ENCODE measurements at regions not wholly inside any gene's neighbourhood (a gene's known extent, or its start where the extent isn't known, plus 50 kb on each side); places are given as distances from the start of the nearest gene placed in this dataset.

DNA sequence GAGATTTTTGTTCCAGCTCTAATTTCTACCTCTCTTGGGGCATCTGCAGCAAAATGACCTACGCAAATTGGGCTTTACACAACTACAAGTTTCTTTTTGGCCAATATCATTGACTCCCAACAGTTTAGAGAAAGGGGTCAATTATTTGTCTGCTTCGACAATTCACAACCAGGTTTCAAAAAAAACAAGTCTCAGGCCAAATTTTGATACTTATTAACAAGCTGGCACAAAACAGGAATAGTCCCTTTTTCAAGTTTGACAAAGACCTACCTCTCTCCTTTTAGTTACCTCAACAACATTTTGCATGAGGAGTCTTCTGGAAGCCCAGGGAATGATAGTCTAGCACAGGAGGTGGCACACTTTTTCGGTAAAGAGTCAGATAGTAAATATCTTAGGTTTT lies 97.9 kb upstream of the TSHZ2 start:
- no peak for DNase-seq (ENCODE audit: low spot score)
- H3K79me2 ChIP-seq (ENCODE audit: insufficient read depth, low read depth, low read length) = no peaks in the 10 kb centered on the region
- no TSS peak for BruUV-seq (replicated peaks)
- H4K20me1 ChIP-seq (ENCODE audit: insufficient read depth, low read length) = no peaks in the 10 kb centered on the region
- H3K4me2 ChIP-seq (ENCODE audit: low read length) = no peak overlapping the region
- H2AFZ ChIP-seq (ENCODE audit: low read length) = no peak overlapping the region
- H3K4me3 ChIP-seq (ENCODE audit: low read depth, low read length, poor library complexity, severe bottlenecking) = no peak overlapping the region
- CTCF ChIA-PET (ENCODE audit: unreplicated experiment) = no interaction called here
- POLR2A ChIA-PET = interaction anchor here (0.6 to 1.2 kb wide), 3 partner anchors 19 to 52 kb away, joined by 3 read pairs; no protein-coding TSS in a partner anchor
- intact Hi-C loops (cut with micrococcal nuclease; ENCODE audit: unreplicated experiment) = loop anchor here (10.0 kb wide), 1 partner anchor 61 kb away; no protein-coding TSS in a partner anchor
- no peak overlapping the region for H3K27ac ChIP-seq (ENCODE audit: low read depth, low read length, poor library complexity, severe bottlenecking)
- no peaks in the 10 kb centered on the region for H3K4me1 ChIP-seq (ENCODE audit: insufficient read depth, low read length, poor library complexity, severe bottlenecking)
- TF ChIP-seq EZH2phosphoT487 (IDR thresholded peaks at IDR 0.05; ENCODE audit: borderline replicate concordance, low read depth, low read length) = no peak
- TF ChIP-seq, protein P1, sequence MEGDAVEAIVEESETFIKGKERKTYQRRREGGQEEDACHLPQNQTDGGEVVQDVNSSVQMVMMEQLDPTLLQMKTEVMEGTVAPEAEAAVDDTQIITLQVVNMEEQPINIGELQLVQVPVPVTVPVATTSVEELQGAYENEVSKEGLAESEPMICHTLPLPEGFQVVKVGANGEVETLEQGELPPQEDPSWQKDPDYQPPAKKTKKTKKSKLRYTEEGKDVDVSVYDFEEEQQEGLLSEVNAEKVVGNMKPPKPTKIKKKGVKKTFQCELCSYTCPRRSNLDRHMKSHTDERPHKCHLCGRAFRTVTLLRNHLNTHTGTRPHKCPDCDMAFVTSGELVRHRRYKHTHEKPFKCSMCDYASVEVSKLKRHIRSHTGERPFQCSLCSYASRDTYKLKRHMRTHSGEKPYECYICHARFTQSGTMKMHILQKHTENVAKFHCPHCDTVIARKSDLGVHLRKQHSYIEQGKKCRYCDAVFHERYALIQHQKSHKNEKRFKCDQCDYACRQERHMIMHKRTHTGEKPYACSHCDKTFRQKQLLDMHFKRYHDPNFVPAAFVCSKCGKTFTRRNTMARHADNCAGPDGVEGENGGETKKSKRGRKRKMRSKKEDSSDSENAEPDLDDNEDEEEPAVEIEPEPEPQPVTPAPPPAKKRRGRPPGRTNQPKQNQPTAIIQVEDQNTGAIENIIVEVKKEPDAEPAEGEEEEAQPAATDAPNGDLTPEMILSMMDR (conservative IDR thresholded peaks at IDR 0.05; ENCODE audit: low read length) = no peak
- H3K9me2 ChIP-seq (ENCODE audit: insufficient read depth, low read length) = no peaks in the 10 kb centered on the region
- no peaks in the 10 kb centered on the region for H3K36me3 ChIP-seq (ENCODE audit: insufficient read depth, low read length)
- no peaks in the 10 kb centered on the region for H3K9me3 ChIP-seq (ENCODE audit: low read length)

DNA sequence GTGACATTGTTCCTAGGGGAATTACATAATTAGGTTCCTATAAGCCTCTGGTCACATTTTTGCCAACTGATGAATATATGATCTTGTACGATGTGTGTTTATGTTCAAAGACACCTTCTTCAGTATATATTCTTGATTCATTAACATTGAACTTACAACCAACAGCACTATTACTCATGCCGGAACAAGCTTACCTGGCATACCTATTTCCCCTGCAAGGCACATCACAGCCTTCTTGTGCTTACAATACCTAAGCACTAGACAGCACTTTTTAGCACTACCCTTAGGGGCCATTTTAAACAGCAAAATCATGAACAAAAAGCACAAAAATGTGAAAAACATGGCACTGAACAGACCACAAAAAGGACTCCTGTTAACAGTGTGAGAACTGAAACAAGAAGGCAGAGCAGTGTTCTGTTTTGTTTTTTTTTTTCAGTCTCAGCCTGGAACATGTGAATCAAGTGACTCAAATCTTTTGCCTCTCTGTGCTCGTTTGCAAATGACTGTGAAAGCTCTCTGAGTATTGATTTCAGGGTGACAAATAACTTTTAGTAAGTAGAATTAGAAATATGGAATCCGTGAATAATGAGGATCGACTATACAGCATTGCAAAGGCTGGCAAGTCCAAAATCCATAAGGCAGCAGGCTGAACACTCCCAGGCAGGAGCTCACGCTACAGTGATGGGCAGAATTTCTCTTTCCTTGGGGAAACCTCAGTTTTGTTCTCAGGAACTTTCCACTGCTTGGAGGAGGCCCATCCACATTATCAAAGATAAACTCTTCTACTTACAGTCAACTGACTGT lies 102.3 kb upstream of the TSHZ2 start:
- Histone ChIP-seq H3K36me3 (ENCODE audit: insufficient read depth, low read length) (no peaks in the 10 kb centered on the region), H3K9me3 (ENCODE audit: low read length) (no peaks in the 10 kb centered on the region), H3K27ac (ENCODE audit: low read depth, low read length, poor library complexity, severe bottlenecking) (no peak overlapping the region), H3K4me3 (ENCODE audit: low read depth, low read length, poor library complexity, severe bottlenecking) (no peak overlapping the region), H4K20me1 (ENCODE audit: insufficient read depth, low read length) (no peaks in the 10 kb centered on the region), H3K9me2 (ENCODE audit: insufficient read depth, low read length) (no peaks in the 10 kb centered on the region), H2AFZ (ENCODE audit: low read length) (no peak overlapping the region), H3K4me2 (ENCODE audit: low read length) (no peak overlapping the region), H3K4me1 (ENCODE audit: insufficient read depth, low read length, poor library complexity, severe bottlenecking) (no peaks in the 10 kb centered on the region), H3K79me2 (ENCODE audit: insufficient read depth, low read depth, low read length) (no peaks in the 10 kb centered on the region)
- POLR2A ChIA-PET = interaction anchor here (0.5 kb wide), 1 partner anchor 22 kb away, joined by 4 read pairs; no protein-coding TSS in a partner anchor
- TF ChIP-seq, protein P1 (conservative IDR thresholded peaks at IDR 0.05; ENCODE audit: low read length) = no peak
- no peak for TF ChIP-seq EZH2phosphoT487 (IDR thresholded peaks at IDR 0.05; ENCODE audit: borderline replicate concordance, low read depth, low read length)
- CTCF ChIA-PET (ENCODE audit: unreplicated experiment) = no interaction called here
- no TSS peak for BruUV-seq (replicated peaks)
- intact Hi-C loops (cut with micrococcal nuclease; ENCODE audit: unreplicated experiment) = loop anchor here (10.0 kb wide), 1 partner anchor 65 kb away; no protein-coding TSS in a partner anchor
- no peak for DNase-seq (ENCODE audit: low spot score)

DNA sequence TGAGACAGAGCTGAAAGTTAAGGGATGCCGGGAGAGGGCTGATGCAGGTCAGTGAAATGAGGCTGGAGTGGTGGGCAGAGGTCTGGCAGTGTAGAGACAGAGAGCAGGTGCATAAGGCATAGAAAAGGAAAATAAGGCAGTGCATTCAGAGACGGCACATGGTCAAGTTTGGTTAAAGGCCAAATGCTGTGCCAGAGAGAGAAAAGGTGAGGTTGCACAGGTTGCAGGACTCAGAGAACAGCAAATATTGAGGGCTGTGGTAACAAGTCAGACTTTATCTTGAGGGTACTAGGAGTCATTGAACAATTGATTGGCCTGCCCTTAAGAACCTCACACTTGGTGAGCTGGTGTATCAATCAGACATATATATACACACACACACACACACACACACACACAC lies 102.9 kb upstream of the TSHZ2 start:
- H4K20me1 ChIP-seq (ENCODE audit: insufficient read depth, low read length) = no peaks in the 10 kb centered on the region
- no TSS peak for BruUV-seq (replicated peaks)
- CTCF ChIA-PET (ENCODE audit: unreplicated experiment) = no interaction called here
- H3K4me1 ChIP-seq (ENCODE audit: insufficient read depth, low read length, poor library complexity, severe bottlenecking) = no peaks in the 10 kb centered on the region
- no peak for TF ChIP-seq EZH2phosphoT487 (IDR thresholded peaks at IDR 0.05; ENCODE audit: borderline replicate concordance, low read depth, low read length)
- TF ChIP-seq, protein P1 (conservative IDR thresholded peaks at IDR 0.05; ENCODE audit: low read length) = no peak
- H3K9me2 ChIP-seq (ENCODE audit: insufficient read depth, low read length) = no peaks in the 10 kb centered on the region
- intact Hi-C loops (cut with micrococcal nuclease; ENCODE audit: unreplicated experiment) = no loop called here
- H3K4me2 ChIP-seq (ENCODE audit: low read length) = no peak overlapping the region
- no peaks in the 10 kb centered on the region for H3K79me2 ChIP-seq (ENCODE audit: insufficient read depth, low read depth, low read length)
- POLR2A ChIA-PET = no interaction called here
- no peaks in the 10 kb centered on the region for H3K36me3 ChIP-seq (ENCODE audit: insufficient read depth, low read length)
- no peak overlapping the region for H3K27ac ChIP-seq (ENCODE audit: low read depth, low read length, poor library complexity, severe bottlenecking)
- no peak overlapping the region for H3K4me3 ChIP-seq (ENCODE audit: low read depth, low read length, poor library complexity, severe bottlenecking)
- H3K9me3 ChIP-seq (ENCODE audit: low read length) = no peaks in the 10 kb centered on the region
- no peak for DNase-seq (ENCODE audit: low spot score)
- no peak overlapping the region for H2AFZ ChIP-seq (ENCODE audit: low read length)
